ENCODE measurements at regions not wholly inside any gene's neighbourhood (a gene's known extent, or its start where the extent isn't known, plus 50 kb on each side); places are given as distances from the start of the nearest gene placed in this dataset.

DNA sequence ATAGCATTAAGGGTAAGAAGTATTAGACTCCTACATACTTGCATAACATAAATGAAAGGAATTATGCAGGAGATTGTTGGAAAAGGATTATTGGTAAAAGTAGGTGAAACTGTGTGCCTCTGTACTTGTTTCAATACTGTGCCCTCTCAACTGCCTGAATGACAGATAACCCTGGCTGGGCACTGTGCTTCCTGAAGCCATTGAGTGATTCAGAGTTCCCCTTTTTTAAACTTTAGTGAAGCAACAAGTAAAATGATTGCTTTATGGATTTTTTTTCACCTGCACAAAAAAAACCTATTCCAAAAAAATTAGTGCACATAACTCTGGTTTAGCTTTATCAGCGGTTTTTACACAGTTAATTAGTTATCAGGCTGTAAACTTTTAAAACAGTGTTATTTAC is 204.8 kb downstream of the TRAM1L1 start:
- TF ChIP-seq POLR2A (IDR thresholded peaks at IDR 0.05): no peak
- TF ChIP-seq, protein P1, sequence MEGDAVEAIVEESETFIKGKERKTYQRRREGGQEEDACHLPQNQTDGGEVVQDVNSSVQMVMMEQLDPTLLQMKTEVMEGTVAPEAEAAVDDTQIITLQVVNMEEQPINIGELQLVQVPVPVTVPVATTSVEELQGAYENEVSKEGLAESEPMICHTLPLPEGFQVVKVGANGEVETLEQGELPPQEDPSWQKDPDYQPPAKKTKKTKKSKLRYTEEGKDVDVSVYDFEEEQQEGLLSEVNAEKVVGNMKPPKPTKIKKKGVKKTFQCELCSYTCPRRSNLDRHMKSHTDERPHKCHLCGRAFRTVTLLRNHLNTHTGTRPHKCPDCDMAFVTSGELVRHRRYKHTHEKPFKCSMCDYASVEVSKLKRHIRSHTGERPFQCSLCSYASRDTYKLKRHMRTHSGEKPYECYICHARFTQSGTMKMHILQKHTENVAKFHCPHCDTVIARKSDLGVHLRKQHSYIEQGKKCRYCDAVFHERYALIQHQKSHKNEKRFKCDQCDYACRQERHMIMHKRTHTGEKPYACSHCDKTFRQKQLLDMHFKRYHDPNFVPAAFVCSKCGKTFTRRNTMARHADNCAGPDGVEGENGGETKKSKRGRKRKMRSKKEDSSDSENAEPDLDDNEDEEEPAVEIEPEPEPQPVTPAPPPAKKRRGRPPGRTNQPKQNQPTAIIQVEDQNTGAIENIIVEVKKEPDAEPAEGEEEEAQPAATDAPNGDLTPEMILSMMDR (IDR thresholded peaks at IDR 0.05): no peak
